Breast epithelium (tissue), 4 donors: ENCODE measurements at regions not wholly inside any gene's neighbourhood (a gene's known extent, or its start where the extent isn't known, plus 50 kb on each side); places are given as distances from the start of the nearest gene placed in this dataset.

Experiments used
- DNase-seq, 2 donors: peaks; one replicate each; pipeline ENCODE4 v3.0.0-alpha.2; 2019; ENCODE audit warnings: low spot score in 2 of 2
- H3K27ac ChIP-seq, 2 donors: fragments of 200-600 bp; sonication (generic) in 1 of 2; one replicate each; pipeline ENCODE4 v1.5.1; 2016 to 2019; ENCODE audit warnings: mild to moderate bottlenecking in 1 of 2
- H3K27me3 ChIP-seq, 2 donors: fragments of 200-600 bp; sonication (generic) in 1 of 2; one replicate each; pipeline versions ENCODE4 v1.5.1 to v1.6.0; 2017 to 2019; ENCODE audit warnings: control low read depth in 1 of 2, mild to moderate bottlenecking in 1 of 2
- H3K36me3 ChIP-seq: fragments of 200-600 bp; one replicate; pipeline ENCODE4 v1.5.1; 2019
- H3K4me1 ChIP-seq, 2 donors: fragments of 200-600 bp; sonication (generic); one replicate each; pipeline ENCODE4 v1.5.1; 2016 to 2019; ENCODE audit warnings: control low read depth in 1 of 2
- H3K4me3 ChIP-seq, 3 donors: fragments of 200-600 bp; sonication (generic); 1 replicate in 2 of 3; 2 replicates in 1 of 3; pipeline ENCODE4 v1.5.1; 2016 to 2019; ENCODE audit warnings: mild to moderate bottlenecking in 3 of 3, moderate library complexity in 2 of 3
- H3K9me3 ChIP-seq, 2 donors: fragments of 200-600 bp; sonication (generic) in 1 of 2; one replicate each; pipeline ENCODE4 v1.5.1; 2016 to 2019; ENCODE audit warnings: control low read depth in 1 of 2
- CTCF ChIP-seq, 3 donors: fragments of 450-650 bp; IDR thresholded peaks; one replicate each; pipeline ENCODE4 v1.5.1; 2016 to 2017; ENCODE audit warnings: antibody characterized with exemption in 3 of 3, mild to moderate bottlenecking in 3 of 3, moderate library complexity in 3 of 3
- POLR2A ChIP-seq: fragments of 450-650 bp; IDR thresholded peaks from one replicate; pipeline ENCODE4 v1.6.1; 2016; ENCODE audit warnings: antibody characterized with exemption, mild to moderate bottlenecking, moderate library complexity
- POLR2AphosphoS5 ChIP-seq, 3 donors: sonication (generic); formaldehyde crosslinking; IDR thresholded peaks; one replicate each; pipeline ENCODE4 v1.6.1; 2017; ENCODE audit warnings: antibody characterized with exemption in 3 of 3
- intact Hi-C: fragments of 100-400 bp; cut with DNase I; formaldehyde crosslinking; loops from one replicate; pipeline ENCODE4 v1.15.1; 2023; ENCODE audit warnings: low total_unique reads

DNA sequence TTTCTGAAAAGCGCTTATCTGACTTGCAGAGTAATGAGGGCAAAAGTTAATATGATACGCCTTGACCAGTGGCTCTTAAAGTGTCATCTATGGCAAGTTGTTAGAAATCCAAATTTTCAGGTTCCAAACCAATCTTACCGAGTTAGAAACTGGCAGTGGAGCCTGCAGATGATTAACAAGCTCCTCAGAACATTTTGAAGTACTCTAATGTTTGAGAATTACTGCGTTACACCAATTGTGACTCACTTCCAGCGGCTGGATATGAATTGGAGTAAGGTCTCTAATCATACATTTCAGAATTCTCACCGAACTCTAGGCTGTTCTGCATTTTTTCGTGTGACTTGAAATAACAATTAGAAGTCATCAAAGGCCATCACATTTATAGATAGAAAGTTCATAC is 73.5 kb upstream of the TMPRSS15 start:
- Histone ChIP-seq H3K27me3 (no peaks in the 10 kb centered on the region), H3K27ac (no peak overlapping the region), H3K36me3 (no peaks in the 10 kb centered on the region), H3K4me1 (no peaks in the 10 kb centered on the region), H3K9me3 (no peaks in the 10 kb centered on the region), H3K4me3 (no peak overlapping the region)
- intact Hi-C loops = no loop called here
- no peak for DNase-seq
- TF ChIP-seq POLR2AphosphoS5 (IDR thresholded peaks at IDR 0.05) (no peak), CTCF (IDR thresholded peaks at IDR 0.05) (no peak), POLR2A (no peak)

GRCh38 chr21:18478513-18478912 is 74.9 kb upstream of the TMPRSS15 start:
- no peaks in the 10 kb centered on the region for H3K36me3 ChIP-seq
- no peak overlapping the region for H3K27ac ChIP-seq
- intact Hi-C loops = no loop called here
- no peak for DNase-seq
- no peaks in the 10 kb centered on the region for H3K27me3 ChIP-seq
- no peaks in the 10 kb centered on the region for H3K9me3 ChIP-seq
- H3K4me3 ChIP-seq = no peak overlapping the region
- no peak for TF ChIP-seq POLR2A
- TF ChIP-seq CTCF (IDR thresholded peaks at IDR 0.05) = no peak
- no peak for TF ChIP-seq POLR2AphosphoS5 (IDR thresholded peaks at IDR 0.05)
- no peaks in the 10 kb centered on the region for H3K4me1 ChIP-seq

- intact Hi-C loops = no loop called here
- DNase-seq = no peak
- H3K4me3 ChIP-seq = no peak overlapping the region
- TF ChIP-seq POLR2A (no peak), CTCF (IDR thresholded peaks at IDR 0.05) (no peak), POLR2AphosphoS5 (IDR thresholded peaks at IDR 0.05) (no peak)
- H3K4me1 ChIP-seq = no peaks in the 10 kb centered on the region
- no peak overlapping the region for H3K27ac ChIP-seq
- H3K36me3 ChIP-seq = no peaks in the 10 kb centered on the region
- no peaks in the 10 kb centered on the region for H3K27me3 ChIP-seq
- no peaks in the 10 kb centered on the region for H3K9me3 ChIP-seq
Measured at GRCh38 chr21:18488252-18488651, 84.7 kb upstream of the TMPRSS15 start.

DNA sequence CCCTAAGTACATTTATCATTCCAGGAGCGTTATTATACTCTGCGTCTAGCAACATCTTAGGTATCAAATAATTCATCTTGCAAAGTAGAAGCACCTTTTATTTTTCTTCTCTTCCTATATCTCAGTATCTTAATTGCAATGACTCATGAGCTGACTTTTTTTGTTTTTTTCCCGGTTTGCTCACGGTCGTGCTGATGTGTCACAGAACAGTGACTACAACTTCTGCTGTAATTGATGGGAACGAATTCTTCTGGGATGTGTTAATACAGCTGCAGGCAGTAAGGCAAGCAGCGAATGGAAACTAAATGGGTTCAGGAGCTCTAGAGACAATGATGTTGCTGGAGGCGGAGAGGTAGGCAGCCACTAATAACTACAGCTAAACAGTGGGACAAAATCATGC is 89.8 kb upstream of the TMPRSS15 start:
- H3K36me3 ChIP-seq = no peaks in the 10 kb centered on the region

DNA sequence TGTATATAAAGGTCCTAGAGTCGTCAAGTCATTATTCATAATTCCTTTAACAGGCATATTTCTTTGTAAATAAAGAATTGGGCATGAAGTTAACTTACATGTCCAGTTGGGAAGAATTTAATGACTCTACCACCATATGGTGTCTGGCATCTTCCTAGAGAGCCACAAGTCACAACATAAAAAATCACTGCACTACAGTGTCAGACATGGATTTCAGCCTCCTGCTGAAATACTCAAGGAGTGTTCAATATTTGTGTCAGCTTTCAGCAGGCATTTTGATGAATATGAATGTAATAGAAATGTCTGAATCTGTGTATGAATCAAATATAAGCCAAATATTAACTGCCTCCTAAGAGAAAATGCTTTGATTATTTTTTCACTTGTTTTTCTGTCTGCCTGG is 91.9 kb upstream of the TMPRSS15 start:
- H3K36me3 ChIP-seq = no peaks in the 10 kb centered on the region
- no peaks in the 10 kb centered on the region for H3K27me3 ChIP-seq
- H3K27ac ChIP-seq = no peak overlapping the region
- intact Hi-C loops = no loop called here
- TF ChIP-seq CTCF (IDR thresholded peaks at IDR 0.05) (no peak), POLR2A (no peak), POLR2AphosphoS5 (IDR thresholded peaks at IDR 0.05) (no peak)
- no peak for DNase-seq
- no peaks in the 10 kb centered on the region for H3K4me1 ChIP-seq
- H3K4me3 ChIP-seq = no peak overlapping the region
- H3K9me3 ChIP-seq = no peaks in the 10 kb centered on the region

More for the DNA sequence above, 89.8 kb upstream of the TMPRSS15 start:
- H3K9me3 ChIP-seq = no peaks in the 10 kb centered on the region
- H3K27me3 ChIP-seq = no peaks in the 10 kb centered on the region
- DNase-seq = no peak
- no peak for TF ChIP-seq POLR2A
- H3K4me1 ChIP-seq = no peaks in the 10 kb centered on the region
- H3K27ac ChIP-seq = no peak overlapping the region
- intact Hi-C loops = no loop called here
- H3K4me3 ChIP-seq = no peak overlapping the region

- H3K27me3 ChIP-seq = no peaks in the 10 kb centered on the region
- no peak for TF ChIP-seq POLR2A
- no peak for TF ChIP-seq CTCF (IDR thresholded peaks at IDR 0.05)
- no peak for TF ChIP-seq POLR2AphosphoS5 (IDR thresholded peaks at IDR 0.05)
- intact Hi-C loops = no loop called here
Measured at GRCh38 chr21:18498431-18498830, 94.8 kb upstream of the TMPRSS15 start.

More at GRCh38 chr21:18498431-18498830, 94.8 kb upstream of the TMPRSS15 start:
- H3K4me1 ChIP-seq = no peaks in the 10 kb centered on the region
- no peak overlapping the region for H3K4me3 ChIP-seq
- H3K36me3 ChIP-seq = no peaks in the 10 kb centered on the region
- no peak overlapping the region for H3K27ac ChIP-seq
- no peaks in the 10 kb centered on the region for H3K9me3 ChIP-seq
- no peak for DNase-seq
